ENCODE measurements at regions not wholly inside any gene's neighbourhood (a gene's known extent, or its start where the extent isn't known, plus 50 kb on each side); places are given as distances from the start of the nearest gene placed in this dataset.

GRCh38 chr12:94867066-94867855, 136.2 kb downstream of the NDUFA12 start:
- TF ChIP-seq CTCF (conservative IDR thresholded peaks at IDR 0.05) = no peak
- TF ChIP-seq EZH2 (IDR thresholded peaks at IDR 0.05; ENCODE audit: low read depth) = no peak
